SK-N-SH (cell line): ENCODE measurements at regions not wholly inside any gene's neighbourhood (a gene's known extent, or its start where the extent isn't known, plus 50 kb on each side); places are given as distances from the start of the nearest gene placed in this dataset.

Experiments
- CTCF ChIA-PET: fragments of 300-600, 350-600 bp; formaldehyde crosslinking; extraction: SDS; loops from one replicate; lab custom pipeline; 2021; lab: Yijun Ruan, JAX
- POLR2A ChIA-PET: fragments of 350-600 bp; sonication (Branson Sonifier 250); formaldehyde crosslinking; extraction: SDS; loops from one replicate; lab custom pipeline; 2020; ENCODE audit warnings: antibody characterized with exemption, inconsistent platforms; lab: Yijun Ruan, JAX
- DNase-seq: peaks from one replicate; pipeline ENCODE4 v3.0.0; 2012
- H2AFZ ChIP-seq: fragments of 200-600 bp; sonication (generic); 2 replicates; pipeline ENCODE4 v1.8.1; 2016; ENCODE audit warnings: antibody characterized with exemption, mild to moderate bottlenecking, low read depth
- H3F3A ChIP-seq: fragments of 200-600 bp; sonication (generic); replicated peaks from 2 replicates; pipeline ENCODE3; 2016; ENCODE audit warnings: antibody characterized with exemption, mild to moderate bottlenecking; ENCODE audit not compliant: insufficient read depth
- H3K27ac ChIP-seq, 2 experiments: fragments of 200-500 bp in 1 of 2; fragments of 200-600 bp in 1 of 2; sonication (Bioruptor generic) in 1 of 2; sonication (generic), shearing (Covaris generic) in 1 of 2; 2 replicates each; pipeline versions ENCODE4 v1.5.1 to v1.6.1; 2014 to 2016; ENCODE audit warnings: low read depth in 2 of 2, inconsistent platforms in 1 of 2, low read length in 1 of 2, mild to moderate bottlenecking in 1 of 2, mixed read lengths in 1 of 2
- H3K27me3 ChIP-seq: fragments of 200-600 bp; sonication (generic), shearing (Covaris generic); 2 replicates; pipeline ENCODE4 v1.6.1; 2016; ENCODE audit warnings: mixed run types; ENCODE audit not compliant: insufficient read depth
- H3K36me3 ChIP-seq, 2 experiments: fragments of 200-500 bp in 1 of 2; fragments of 200-600 bp in 1 of 2; sonication (Bioruptor generic) in 1 of 2; sonication (generic) in 1 of 2; replicated peaks in 1 of 2; 2 replicates each; pipeline versions ENCODE3 to v1.5.1; 2014 to 2016; ENCODE audit warnings: low read length in 1 of 2, mild to moderate bottlenecking in 1 of 2; ENCODE audit not compliant: insufficient read depth in 2 of 2, control insufficient read depth in 1 of 2
- H3K4me1 ChIP-seq, 2 experiments: fragments of 200-500 bp in 1 of 2; fragments of 200-600 bp in 1 of 2; sonication (Bioruptor generic) in 1 of 2; sonication (generic), shearing (Covaris generic) in 1 of 2; 2 replicates each; pipeline versions ENCODE4 v1.5.1 to v1.6.1; 2014 to 2016; ENCODE audit warnings: low read depth in 1 of 2, low read length in 1 of 2, mixed run types in 1 of 2; ENCODE audit not compliant: insufficient read depth in 2 of 2, control insufficient read depth in 1 of 2
- H3K4me2 ChIP-seq: fragments of 200-600 bp; sonication (generic), shearing (Covaris generic); 2 replicates; pipeline ENCODE4 v1.6.1; 2017; ENCODE audit warnings: mixed run types
- H3K4me3 ChIP-seq, 2 experiments: fragments of 200-500 bp in 1 of 2; fragments of 200-600 bp in 1 of 2; sonication (Bioruptor generic) in 1 of 2; sonication (generic), shearing (Covaris generic) in 1 of 2; 2 replicates each; pipeline versions ENCODE4 v1.5.1 to v1.8.1; 2014 to 2016; ENCODE audit warnings: low read depth in 2 of 2, inconsistent platforms in 1 of 2, low read length in 1 of 2, mild to moderate bottlenecking in 1 of 2, mixed read lengths in 1 of 2, moderate library complexity in 1 of 2
- H3K79me2 ChIP-seq: fragments of 200-600 bp; sonication (generic); 2 replicates; pipeline ENCODE4 v1.8.1; 2017; ENCODE audit warnings: mild to moderate bottlenecking; ENCODE audit not compliant: insufficient read depth
- H3K9ac ChIP-seq: fragments of 200-600 bp; sonication (generic); 2 replicates; pipeline ENCODE4 v1.6.1; 2017; ENCODE audit warnings: mixed run types
- H3K9me2 ChIP-seq: fragments of 200-600 bp; sonication (generic); 2 replicates; pipeline ENCODE4 v1.6.1; 2017; ENCODE audit warnings: mixed run types
- H3K9me3 ChIP-seq: fragments of 200-600 bp; sonication (generic); 2 replicates; pipeline ENCODE4 v1.6.1; 2017; ENCODE audit warnings: mixed run types, mild to moderate bottlenecking, moderate library complexity
- H4K20me1 ChIP-seq: fragments of 200-600 bp; sonication (generic); 2 replicates; pipeline ENCODE4 v1.6.1; 2017; ENCODE audit warnings: mild to moderate bottlenecking, mixed run types; ENCODE audit not compliant: insufficient read depth
- EP300 ChIP-seq, 2 experiments: IDR thresholded peaks; 2 replicates each; pipeline versions ENCODE4 v1.4.0 to v1.6.1; 2012; ENCODE audit warnings: borderline replicate concordance in 1 of 2, low read depth in 1 of 2, low read length in 1 of 2
- EZH2phosphoT487 ChIP-seq: fragments of 200-600 bp; sonication (generic); IDR thresholded peaks from 2 replicates; pipeline ENCODE4 v1.6.1; 2017; ENCODE audit warnings: low read depth, mixed run types, mild to moderate bottlenecking, antibody characterized with exemption, moderate library complexity, borderline replicate concordance
- GABPA ChIP-seq: IDR thresholded peaks from 2 replicates; pipeline ENCODE4 v1.4.0; 2012; ENCODE audit warnings: low read depth, mild to moderate bottlenecking
- JUND ChIP-seq: IDR thresholded peaks from 2 replicates; pipeline ENCODE4 v1.4.0; 2012
- MAX ChIP-seq: IDR thresholded peaks from 2 replicates; pipeline ENCODE4 v1.4.0; 2012; ENCODE audit warnings: low read depth
- MEF2A ChIP-seq: IDR thresholded peaks from 2 replicates; pipeline ENCODE4 v1.4.0; 2012; ENCODE audit warnings: low read depth, borderline replicate concordance
- MXI1 ChIP-seq: IDR thresholded peaks from 2 replicates; pipeline ENCODE4 v1.6.1; 2012; ENCODE audit warnings: mild to moderate bottlenecking, low read depth, low read length, improper control_type of control experiment
- POLR2AphosphoS5 ChIP-seq: IDR thresholded peaks from 2 replicates; pipeline ENCODE4 v1.6.1; 2012; ENCODE audit warnings: low read depth, low read length
- RAD21 ChIP-seq: IDR thresholded peaks from 2 replicates; pipeline ENCODE4 v1.6.1; 2012; ENCODE audit warnings: mild to moderate bottlenecking, low read length
- RCOR1 ChIP-seq: fragments of 150-350 bp; IDR thresholded peaks from 2 replicates; pipeline ENCODE4 v1.6.1; 2017; ENCODE audit warnings: antibody characterized with exemption, low read length
- RFX5 ChIP-seq: IDR thresholded peaks from 2 replicates; pipeline ENCODE4 v1.6.1; 2012; ENCODE audit warnings: mild to moderate bottlenecking, improper control_type of control experiment, low read length
- TAF1 ChIP-seq: IDR thresholded peaks from 2 replicates; pipeline ENCODE4 v1.6.1; 2012; ENCODE audit warnings: low read depth, mild to moderate bottlenecking, low read length, moderate library complexity, borderline replicate concordance
- TCF12 ChIP-seq: IDR thresholded peaks from 2 replicates; pipeline ENCODE4 v1.4.0; 2012
- TEAD4 ChIP-seq: IDR thresholded peaks from 2 replicates; pipeline ENCODE4 v1.4.0; 2012; ENCODE audit warnings: mild to moderate bottlenecking, borderline replicate concordance; ENCODE audit not compliant: insufficient read depth
- USF2 ChIP-seq: fragments of 150-350 bp; IDR thresholded peaks from 2 replicates; pipeline ENCODE4 v1.6.1; 2017; ENCODE audit warnings: antibody characterized with exemption, low read length, low read depth, borderline replicate concordance
- YY1 ChIP-seq: IDR thresholded peaks from 2 replicates; pipeline ENCODE4 v1.4.0; 2012; ENCODE audit warnings: low read depth, mild to moderate bottlenecking
- WGBS: methylation state at CpG from one replicate; pipeline ENCODE4 v1.1.6; 2017; ENCODE audit warnings: low lambda C conversion rate; 5-methylcytosine and 5-hydroxymethylcytosine counted together
- TF ChIP-seq, protein P1 (sequence below): IDR thresholded peaks from 2 replicates; pipeline ENCODE4; 2012
- TF ChIP-seq, protein P2 (sequence below): fragments of 200-600 bp; sonication (generic); IDR thresholded peaks from 2 replicates; pipeline ENCODE4 v1.6.1; 2017; ENCODE audit warnings: antibody characterized with exemption, mild to moderate bottlenecking, moderate library complexity

GRCh38 chr5:74995926-74996325 is 56.4 kb downstream of the GCNT4 start:
- POLR2A ChIA-PET, result no interaction called here
- no peak for TF ChIP-seq RFX5
- no peak for TF ChIP-seq RCOR1
- no peak for TF ChIP-seq TAF1
- TF ChIP-seq, protein P1, sequence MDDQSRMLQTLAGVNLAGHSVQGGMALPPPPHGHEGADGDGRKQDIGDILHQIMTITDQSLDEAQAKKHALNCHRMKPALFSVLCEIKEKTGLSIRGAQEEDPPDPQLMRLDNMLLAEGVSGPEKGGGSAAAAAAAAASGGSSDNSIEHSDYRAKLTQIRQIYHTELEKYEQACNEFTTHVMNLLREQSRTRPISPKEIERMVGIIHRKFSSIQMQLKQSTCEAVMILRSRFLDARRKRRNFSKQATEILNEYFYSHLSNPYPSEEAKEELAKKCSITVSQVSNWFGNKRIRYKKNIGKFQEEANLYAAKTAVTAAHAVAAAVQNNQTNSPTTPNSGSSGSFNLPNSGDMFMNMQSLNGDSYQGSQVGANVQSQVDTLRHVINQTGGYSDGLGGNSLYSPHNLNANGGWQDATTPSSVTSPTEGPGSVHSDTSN, result no peak
- no peak for TF ChIP-seq JUND
- TF ChIP-seq, protein P2, sequence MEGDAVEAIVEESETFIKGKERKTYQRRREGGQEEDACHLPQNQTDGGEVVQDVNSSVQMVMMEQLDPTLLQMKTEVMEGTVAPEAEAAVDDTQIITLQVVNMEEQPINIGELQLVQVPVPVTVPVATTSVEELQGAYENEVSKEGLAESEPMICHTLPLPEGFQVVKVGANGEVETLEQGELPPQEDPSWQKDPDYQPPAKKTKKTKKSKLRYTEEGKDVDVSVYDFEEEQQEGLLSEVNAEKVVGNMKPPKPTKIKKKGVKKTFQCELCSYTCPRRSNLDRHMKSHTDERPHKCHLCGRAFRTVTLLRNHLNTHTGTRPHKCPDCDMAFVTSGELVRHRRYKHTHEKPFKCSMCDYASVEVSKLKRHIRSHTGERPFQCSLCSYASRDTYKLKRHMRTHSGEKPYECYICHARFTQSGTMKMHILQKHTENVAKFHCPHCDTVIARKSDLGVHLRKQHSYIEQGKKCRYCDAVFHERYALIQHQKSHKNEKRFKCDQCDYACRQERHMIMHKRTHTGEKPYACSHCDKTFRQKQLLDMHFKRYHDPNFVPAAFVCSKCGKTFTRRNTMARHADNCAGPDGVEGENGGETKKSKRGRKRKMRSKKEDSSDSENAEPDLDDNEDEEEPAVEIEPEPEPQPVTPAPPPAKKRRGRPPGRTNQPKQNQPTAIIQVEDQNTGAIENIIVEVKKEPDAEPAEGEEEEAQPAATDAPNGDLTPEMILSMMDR, result no peak
- no peak for TF ChIP-seq TCF12
- no peak for TF ChIP-seq YY1
- TF ChIP-seq GABPA, result no peak
- no peak for TF ChIP-seq MXI1
- no peak for TF ChIP-seq EP300 (IDR thresholded peaks at IDR 0.05; ENCODE audit: borderline replicate concordance in 1 of 2, low read depth in 1 of 2, low read length in 1 of 2)
- no peak for TF ChIP-seq USF2
- no peak for TF ChIP-seq TEAD4
- TF ChIP-seq MAX, result no peak
- no peak for TF ChIP-seq RAD21
- TF ChIP-seq POLR2AphosphoS5, result no peak
- TF ChIP-seq MEF2A, result no peak
- no peak for TF ChIP-seq EZH2phosphoT487
- no peaks in the 10 kb centered on the region for H3F3A ChIP-seq
- 28% methylated on average over 1 of the region's 1 CpG for WGBS
- H3K27me3 ChIP-seq, result no peaks in the 10 kb centered on the region; the same call in 1 of the 2 replicates
- H3K9me3 ChIP-seq, result no peaks in the 10 kb centered on the region
- CTCF ChIA-PET, result no interaction called here
- no peaks in the 10 kb centered on the region; a peak in 1 of 4 replicates for H3K4me1 ChIP-seq
- no peaks in the 10 kb centered on the region for H3K79me2 ChIP-seq
- H3K9me2 ChIP-seq, result no peaks in the 10 kb centered on the region
- no peak overlapping the region for H3K4me2 ChIP-seq
- H3K9ac ChIP-seq, result no peak overlapping the region
- H3K36me3 ChIP-seq, result no peaks in the 10 kb centered on the region
- DNase-seq, result no peak
- H2AFZ ChIP-seq, result no peak overlapping the region
- no peaks in the 10 kb centered on the region for H4K20me1 ChIP-seq
- no peak overlapping the region for H3K27ac ChIP-seq
- no peak overlapping the region for H3K4me3 ChIP-seq
